ENCODE measurements at regions not wholly inside any gene's neighbourhood (a gene's known extent, or its start where the extent isn't known, plus 50 kb on each side); places are given as distances from the start of the nearest gene placed in this dataset.

GRCh38 chr2:102081606-102082005 lies 60.9 kb upstream of the IL1R1 start:
- Mint-ChIP-seq H3K27me3 (ENCODE audit: insufficient read depth, unreplicated experiment) (no peaks in the 10 kb centered on the region), H3K27ac (ENCODE audit: unreplicated experiment) (no peak overlapping the region)
- no TSS peak for BruUV-seq (replicated peaks)

GRCh38 chr2:102082571-102083392 lies 59.8 kb upstream of the IL1R1 start:
- no TSS peak for BruUV-seq (replicated peaks)
- CTCF ChIA-PET: interaction anchor here (0.6 kb wide), 1 partner anchor 589 kb away, joined by 6 read pairs; no protein-coding TSS in a partner anchor
- no peaks in the 10 kb centered on the region for H3K27me3 ChIP-seq (replicated peaks; ENCODE audit: control insufficient read depth, insufficient read depth, low read length)
- peaks cover 2% of the 10 kb centered on the region; the same call in 1 of the 2 replicates for H3K9me3 ChIP-seq
- Mint-ChIP-seq H3K27me3 (ENCODE audit: insufficient read depth, unreplicated experiment) (no peaks in the 10 kb centered on the region), H3K27ac (ENCODE audit: unreplicated experiment) (no peak overlapping the region), H3K4me3 (ENCODE audit: unreplicated experiment) (no peak overlapping the region), H3K36me3 (ENCODE audit: insufficient read depth, unreplicated experiment) (no peaks in the 10 kb centered on the region), H3K9me3 (ENCODE audit: unreplicated experiment) (peaks cover 4% of the 10 kb centered on the region), H3K4me1 (ENCODE audit: low read depth, unreplicated experiment) (no peaks in the 10 kb centered on the region)
- intact Hi-C loops (cut with micrococcal nuclease; ENCODE audit: unreplicated experiment): no loop called here
- no peak for DNase-seq
- no peak for TF ChIP-seq CTCF (IDR thresholded peaks at IDR 0.05; ENCODE audit: insufficient read depth in 1 of 2, low read depth in 1 of 2, low read length in 1 of 2, severe bottlenecking in 1 of 2, unreplicated experiment in 1 of 2)
- H3K4me3 ChIP-seq (ENCODE audit: low read depth, low read length): no peak overlapping the region
- POLR2A ChIA-PET: no interaction called here
- H3K36me3 ChIP-seq (ENCODE audit: control insufficient read depth, insufficient read depth, low read length): no peaks in the 10 kb centered on the region
- H3K4me1 ChIP-seq: no peaks in the 10 kb centered on the region

More at GRCh38 chr2:102081606-102082005, 60.9 kb upstream of the IL1R1 start:
- Mint-ChIP-seq H3K4me3 (ENCODE audit: unreplicated experiment) (no peak overlapping the region), H3K4me1 (ENCODE audit: low read depth, unreplicated experiment) (no peaks in the 10 kb centered on the region), H3K9me3 (ENCODE audit: unreplicated experiment) (peaks cover 16% of the 10 kb centered on the region), H3K36me3 (ENCODE audit: insufficient read depth, unreplicated experiment) (no peaks in the 10 kb centered on the region)
- intact Hi-C loops (cut with micrococcal nuclease; ENCODE audit: unreplicated experiment): no loop called here
- H3K9me3 ChIP-seq: peaks cover 7% of the 10 kb centered on the region; the same call in 1 of the 2 replicates
- no peaks in the 10 kb centered on the region for H3K36me3 ChIP-seq (ENCODE audit: control insufficient read depth, insufficient read depth, low read length)
- H3K27me3 ChIP-seq (replicated peaks; ENCODE audit: control insufficient read depth, insufficient read depth, low read length): no peaks in the 10 kb centered on the region
- TF ChIP-seq CTCF (IDR thresholded peaks at IDR 0.05; ENCODE audit: insufficient read depth in 1 of 2, low read depth in 1 of 2, low read length in 1 of 2, severe bottlenecking in 1 of 2, unreplicated experiment in 1 of 2): no peak
- POLR2A ChIA-PET: no interaction called here
- no peaks in the 10 kb centered on the region for H3K4me1 ChIP-seq
- DNase-seq: no peak
- H3K4me3 ChIP-seq (ENCODE audit: low read depth, low read length): no peak overlapping the region
- CTCF ChIA-PET: no interaction called here

GRCh38 chr2:102083393-102083703 lies 59.2 kb upstream of the IL1R1 start:
- TF ChIP-seq CTCF (IDR thresholded peaks at IDR 0.05; ENCODE audit: insufficient read depth in 1 of 2, low read depth in 1 of 2, low read length in 1 of 2, severe bottlenecking in 1 of 2, unreplicated experiment in 1 of 2): no peak
- no peak for DNase-seq

More at GRCh38 chr2:102083393-102083703, 59.2 kb upstream of the IL1R1 start:
- Histone ChIP-seq H3K36me3 (ENCODE audit: control insufficient read depth, insufficient read depth, low read length) (no peaks in the 10 kb centered on the region), H3K4me1 (no peaks in the 10 kb centered on the region), H3K9me3 (no peaks in the 10 kb centered on the region), H3K27me3 (replicated peaks; ENCODE audit: control insufficient read depth, insufficient read depth, low read length) (no peaks in the 10 kb centered on the region), H3K4me3 (ENCODE audit: low read depth, low read length) (no peak overlapping the region)
- no peaks in the 10 kb centered on the region for H3K36me3 Mint-ChIP-seq (ENCODE audit: insufficient read depth, unreplicated experiment)
- no peaks in the 10 kb centered on the region for H3K4me1 Mint-ChIP-seq (ENCODE audit: low read depth, unreplicated experiment)
- H3K4me3 Mint-ChIP-seq (ENCODE audit: unreplicated experiment): no peak overlapping the region
- POLR2A ChIA-PET: no interaction called here
- no peaks in the 10 kb centered on the region for H3K27me3 Mint-ChIP-seq (ENCODE audit: insufficient read depth, unreplicated experiment)
- H3K9me3 Mint-ChIP-seq (ENCODE audit: unreplicated experiment): no peaks in the 10 kb centered on the region
- H3K27ac Mint-ChIP-seq (ENCODE audit: unreplicated experiment): no peak overlapping the region
- CTCF ChIA-PET: interaction anchor here (0.6 kb wide), 2 partner anchors 157 to 590 kb away, joined by 3 to 6 read pairs; no protein-coding TSS in a partner anchor
- BruUV-seq (replicated peaks): no TSS peak
- intact Hi-C loops (cut with micrococcal nuclease; ENCODE audit: unreplicated experiment): no loop called here

Measured in Caco-2 (cell line).